ENCODE measurements at regions not wholly inside any gene's neighbourhood (a gene's known extent, or its start where the extent isn't known, plus 50 kb on each side); places are given as distances from the start of the nearest gene placed in this dataset.
"Not testable (repeated sequence)": the region's sequence is repeated elsewhere in the genome, so short reads cannot be mapped to it uniquely, and the experiment has no call there.

- DNase-seq (ENCODE audit: low spot score) = no peak
These were observed 133.8 kb downstream of the SMIM20 start for GRCh38 chr4:26047795-26048194.

GRCh38 chr4:26048378-26048882, 134.4 kb downstream of the SMIM20 start:
- peak; percentile 93 for DNase-seq (ENCODE audit: low spot score)

- peak; percentile 61 for DNase-seq (ENCODE audit: low spot score)
These were observed 134.9 kb downstream of the SMIM20 start for GRCh38 chr4:26048950-26049349.

GRCh38 chr4:26049447-26049846, 135.4 kb downstream of the SMIM20 start:
- no peak for DNase-seq (ENCODE audit: low spot score)

- DNase-seq (ENCODE audit: low spot score) = no peak
These were observed 136.2 kb downstream of the SMIM20 start for GRCh38 chr4:26050212-26050643.

- no peak for DNase-seq (ENCODE audit: low spot score)
These were observed 136.7 kb downstream of the SMIM20 start for GRCh38 chr4:26050671-26051070.

GRCh38 chr4:26051240-26051639, 137.2 kb downstream of the SMIM20 start:
- DNase-seq (ENCODE audit: low spot score) = peak; percentile 22

GRCh38 chr4:26052663-26053541, 138.9 kb downstream of the SMIM20 start:
- DNase-seq (ENCODE audit: low spot score) = no peak

- no peak for DNase-seq (ENCODE audit: low spot score)
These were observed 139.7 kb downstream of the SMIM20 start for GRCh38 chr4:26053761-26054160.

GRCh38 chr4:26055855-26056254, 141.8 kb downstream of the SMIM20 start:
- no peak for DNase-seq (ENCODE audit: low spot score)

- no peak for DNase-seq (ENCODE audit: low spot score)
These were observed 142.4 kb downstream of the SMIM20 start for GRCh38 chr4:26056406-26056805.

GRCh38 chr4:26057839-26058238, 143.8 kb downstream of the SMIM20 start:
- DNase-seq (ENCODE audit: low spot score) = not testable (repeated sequence)

GRCh38 chr4:26058537-26058936, 144.5 kb downstream of the SMIM20 start:
- no peak for DNase-seq (ENCODE audit: low spot score)

GRCh38 chr4:26059391-26060154, 145.6 kb downstream of the SMIM20 start:
- DNase-seq (ENCODE audit: low spot score) = no peak

GRCh38 chr4:26060286-26060685, 146.3 kb downstream of the SMIM20 start:
- no peak for DNase-seq (ENCODE audit: low spot score)

- DNase-seq (ENCODE audit: low spot score) = no peak
These were observed 147.4 kb downstream of the SMIM20 start for GRCh38 chr4:26061248-26061986.

GRCh38 chr4:26062215-26062614, 148.2 kb downstream of the SMIM20 start:
- no peak for DNase-seq (ENCODE audit: low spot score)

- not testable (repeated sequence) for DNase-seq (ENCODE audit: low spot score)
These were observed 150.0 kb downstream of the SMIM20 start for GRCh38 chr4:26064009-26064408.

GRCh38 chr4:26065833-26066232, 151.8 kb downstream of the SMIM20 start:
- no peak for DNase-seq (ENCODE audit: low spot score)

GRCh38 chr4:26067035-26067434, 153.0 kb downstream of the SMIM20 start:
- DNase-seq (ENCODE audit: low spot score) = no peak

GRCh38 chr4:26069218-26069617, 155.2 kb downstream of the SMIM20 start:
- DNase-seq (ENCODE audit: low spot score) = no peak

GRCh38 chr4:26071688-26072087, 157.7 kb downstream of the SMIM20 start:
- DNase-seq (ENCODE audit: low spot score) = no peak
